GM08714 (cell line): ENCODE measurements at regions not wholly inside any gene's neighbourhood (a gene's known extent, or its start where the extent isn't known, plus 50 kb on each side); places are given as distances from the start of the nearest gene placed in this dataset.

Experiments used
- H3K4me3 ChIP-seq: fragments of 200-500 bp; sonication (Bioruptor generic); 2 replicates; pipeline ENCODE4 v1.5.1; 2014; ENCODE audit warnings: mild to moderate bottlenecking, low read length, inconsistent platforms
- ZNF274 ChIP-seq: IDR thresholded peaks from 2 replicates; pipeline ENCODE4 v1.6.1; 2012; ENCODE audit warnings: mild to moderate bottlenecking, low read depth, low read length

DNA sequence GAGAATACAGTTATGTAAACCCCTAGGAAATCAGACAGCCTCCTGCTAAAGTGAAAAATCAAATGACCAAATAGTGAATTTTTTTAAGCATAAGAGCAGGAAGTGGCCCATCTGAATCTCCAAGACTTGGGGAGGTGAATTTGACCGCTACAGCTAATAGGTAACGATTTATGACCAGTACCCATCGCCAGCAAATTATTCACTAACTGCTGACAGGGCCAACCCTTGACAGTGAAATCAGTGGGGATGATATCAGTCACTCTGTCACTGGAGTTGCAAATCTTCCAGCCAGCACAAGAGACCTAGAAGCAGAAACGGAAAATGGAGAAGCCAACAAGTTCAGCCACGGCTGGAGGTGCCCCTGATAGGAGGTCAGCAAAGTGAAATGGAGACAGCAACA is 164.3 kb upstream of the PIK3C3 start:
- H3K4me3 ChIP-seq, result no peak overlapping the region
- no peak for TF ChIP-seq ZNF274

GRCh38 chr18:41789001-41789400 is 166.0 kb upstream of the PIK3C3 start:
- TF ChIP-seq ZNF274, result no peak
- H3K4me3 ChIP-seq, result no peak overlapping the region

GRCh38 chr18:41783879-41784278 is 171.2 kb upstream of the PIK3C3 start:
- TF ChIP-seq ZNF274, result no peak
- no peak overlapping the region for H3K4me3 ChIP-seq

GRCh38 chr18:41783065-41783818 is 171.8 kb upstream of the PIK3C3 start:
- H3K4me3 ChIP-seq, result no peak overlapping the region
- TF ChIP-seq ZNF274, result no peak

DNA sequence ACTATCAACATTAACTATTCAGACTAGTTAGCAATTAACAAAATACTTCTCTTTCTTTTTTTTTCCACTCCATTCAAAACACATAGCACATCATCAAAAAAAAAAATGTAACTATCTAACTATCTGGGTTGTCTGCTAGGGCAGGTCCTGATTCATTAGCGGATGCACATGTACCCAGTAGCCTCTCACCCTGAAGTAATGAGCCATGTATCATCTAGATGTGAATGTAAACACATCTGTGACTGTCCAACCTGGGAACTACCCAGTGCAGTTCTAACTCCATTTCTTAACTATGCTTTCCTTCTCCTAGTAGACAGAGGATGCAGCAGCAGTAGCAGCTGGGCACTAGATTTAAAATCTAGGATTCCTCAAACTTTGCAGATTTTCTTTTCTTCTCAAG is 183.1 kb upstream of the PIK3C3 start:
- TF ChIP-seq ZNF274, result no peak
- H3K4me3 ChIP-seq, result no peak overlapping the region

- no peak overlapping the region for H3K4me3 ChIP-seq
- TF ChIP-seq ZNF274, result no peak
Observed at GRCh38 chr18:41769265-41769664, 185.8 kb upstream of the PIK3C3 start.

DNA sequence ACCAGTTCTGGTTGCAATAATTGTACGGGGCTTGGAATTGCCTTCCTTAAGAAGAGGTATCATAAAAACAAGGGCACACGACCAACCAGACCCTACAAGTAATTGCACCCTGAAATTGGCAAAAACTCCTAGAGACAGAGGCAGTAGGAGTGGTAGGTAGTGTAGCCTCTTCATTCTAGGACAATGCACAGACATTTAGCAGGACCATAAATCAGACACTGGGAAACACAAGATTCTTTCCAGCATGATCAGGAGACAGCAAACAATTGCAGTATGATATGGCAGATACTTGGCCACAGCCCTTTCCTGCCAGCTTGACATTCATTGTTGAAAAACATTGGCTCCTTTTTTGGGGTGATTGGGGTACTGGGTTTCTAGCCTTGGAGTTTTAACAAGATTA is 186.6 kb upstream of the PIK3C3 start:
- TF ChIP-seq ZNF274, result no peak
- no peak overlapping the region for H3K4me3 ChIP-seq

DNA sequence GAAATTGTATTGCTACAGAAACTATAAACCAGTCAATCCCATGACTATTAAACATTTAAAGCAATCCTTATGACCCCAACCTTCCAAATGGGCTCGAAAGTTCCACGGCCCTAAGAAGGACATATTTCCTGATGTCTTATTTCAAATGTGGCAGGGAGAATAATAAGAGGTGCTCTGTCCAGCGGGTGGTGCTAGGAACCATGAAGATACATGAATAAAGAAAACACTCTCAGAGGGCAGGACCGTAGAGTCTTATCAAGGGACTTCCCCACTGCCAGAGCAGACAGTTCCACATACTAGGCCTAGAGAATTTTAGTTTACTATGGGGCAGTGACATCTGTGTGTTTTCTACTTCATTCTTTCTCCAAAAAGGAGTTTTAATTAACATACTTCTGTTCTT is 187.1 kb upstream of the PIK3C3 start:
- H3K4me3 ChIP-seq, result no peak overlapping the region
- TF ChIP-seq ZNF274, result no peak

- TF ChIP-seq ZNF274, result no peak
- H3K4me3 ChIP-seq, result no peak overlapping the region
Observed at GRCh38 chr18:41765460-41765859, 189.6 kb upstream of the PIK3C3 start.

GRCh38 chr18:41763361-41763760 is 191.7 kb upstream of the PIK3C3 start:
- H3K4me3 ChIP-seq, result no peak overlapping the region
- TF ChIP-seq ZNF274, result no peak

DNA sequence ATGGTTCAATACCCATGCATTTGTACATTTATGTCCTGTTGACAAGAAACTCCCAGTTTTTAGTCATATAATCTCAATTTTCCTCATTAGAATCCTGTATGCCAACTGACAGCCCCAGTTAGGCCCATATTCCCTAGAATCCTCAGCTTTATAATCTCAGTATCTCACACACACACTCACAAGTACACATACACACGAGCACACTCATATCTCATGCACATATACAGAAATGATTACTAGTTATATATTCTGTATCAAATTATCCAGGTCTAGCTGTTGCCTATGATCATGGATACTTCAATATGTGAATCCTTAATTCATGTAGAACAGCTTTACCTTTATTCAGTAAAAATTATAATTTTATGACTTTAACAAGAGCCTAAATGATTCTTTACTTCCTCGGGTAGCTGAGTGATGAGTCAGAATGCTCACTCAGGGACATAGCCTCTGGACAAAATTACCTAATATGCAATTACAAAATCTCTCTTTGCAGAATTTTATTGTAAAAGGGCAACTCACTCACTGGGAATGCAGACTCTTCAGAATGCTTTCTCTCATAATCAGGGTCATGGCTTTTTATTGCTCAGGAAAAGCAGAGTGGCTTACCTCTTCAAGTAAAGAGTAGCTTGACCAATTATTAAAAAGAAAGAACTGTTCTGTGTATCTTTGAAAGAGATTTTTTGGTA is 193.6 kb upstream of the PIK3C3 start:
- no peak for TF ChIP-seq ZNF274
- no peak overlapping the region for H3K4me3 ChIP-seq

DNA sequence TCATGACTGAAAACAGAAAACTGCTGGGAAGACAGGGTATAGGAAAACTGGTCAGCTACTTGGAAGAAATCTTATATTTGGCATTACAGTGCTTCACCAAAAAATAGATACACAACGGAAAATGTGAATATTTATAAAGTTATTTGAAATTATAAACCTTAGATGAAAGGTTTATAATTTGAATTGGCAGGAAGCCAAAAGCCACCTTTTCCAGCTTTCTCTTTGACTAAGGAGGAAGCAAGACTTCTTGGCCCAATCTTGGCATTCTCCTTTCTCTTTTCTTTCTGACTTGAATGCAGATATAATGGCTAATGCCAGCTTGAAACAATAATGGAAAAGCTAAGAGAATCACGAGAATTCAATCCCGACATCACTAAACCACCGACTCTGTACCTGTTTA is 196.5 kb upstream of the PIK3C3 start:
- H3K4me3 ChIP-seq, result no peak overlapping the region
- TF ChIP-seq ZNF274, result no peak

DNA sequence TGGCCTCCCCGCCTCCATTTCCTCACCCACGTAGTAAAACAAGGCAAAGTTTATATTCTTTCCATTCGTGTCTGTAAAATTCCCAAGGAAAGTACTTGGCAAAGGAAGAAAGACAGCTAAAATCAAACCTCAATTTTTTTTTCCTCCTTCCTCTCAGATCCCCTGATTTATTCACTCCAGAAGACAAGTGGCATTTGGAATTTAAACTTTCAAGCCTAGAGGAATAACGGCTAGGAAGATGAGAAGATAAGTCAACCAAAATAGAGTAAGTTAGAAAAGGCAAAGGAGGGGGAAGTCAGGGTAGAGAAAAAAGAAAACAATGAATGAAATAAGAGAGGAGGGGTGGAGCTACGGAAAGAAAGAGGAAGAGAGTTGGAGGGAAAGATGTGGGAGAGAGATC is 198.9 kb upstream of the PIK3C3 start:
- no peak overlapping the region for H3K4me3 ChIP-seq
- no peak for TF ChIP-seq ZNF274

DNA sequence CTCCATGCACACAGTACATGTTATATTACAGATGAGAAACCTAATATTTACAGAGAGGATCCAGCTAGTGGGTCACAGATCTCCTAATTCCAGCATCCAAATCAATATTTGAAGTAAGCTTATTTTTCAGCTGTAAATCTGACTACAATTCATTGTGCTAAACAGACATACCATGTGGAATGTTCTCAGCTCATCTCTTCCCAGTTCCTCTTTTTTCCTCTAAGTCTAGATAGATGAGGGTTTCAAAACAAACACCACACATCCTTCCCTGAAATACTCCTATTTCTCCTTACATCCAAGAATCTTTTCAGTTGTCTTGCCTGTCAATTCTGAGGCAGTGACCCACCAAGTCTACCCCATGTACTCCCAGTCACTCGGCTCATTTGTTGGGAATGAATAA is 200.7 kb upstream of the PIK3C3 start:
- TF ChIP-seq ZNF274, result no peak
- H3K4me3 ChIP-seq, result no peak overlapping the region

- no peak for TF ChIP-seq ZNF274
- H3K4me3 ChIP-seq, result no peak overlapping the region
Observed at GRCh38 chr18:41753826-41754225, 201.2 kb upstream of the PIK3C3 start.
